Myocyte (in vitro differentiated cells): ENCODE measurements at regions not wholly inside any gene's neighbourhood (a gene's known extent, or its start where the extent isn't known, plus 50 kb on each side); places are given as distances from the start of the nearest gene placed in this dataset.
"Not testable (repeated sequence)": the region's sequence is repeated elsewhere in the genome, so short reads cannot be mapped to it uniquely, and the experiment has no call there.

Source experiments
- DNase-seq: peaks from one replicate; pipeline ENCODE4 v3.0.0-alpha.2; 2012; ENCODE audit warnings: low read depth

DNA sequence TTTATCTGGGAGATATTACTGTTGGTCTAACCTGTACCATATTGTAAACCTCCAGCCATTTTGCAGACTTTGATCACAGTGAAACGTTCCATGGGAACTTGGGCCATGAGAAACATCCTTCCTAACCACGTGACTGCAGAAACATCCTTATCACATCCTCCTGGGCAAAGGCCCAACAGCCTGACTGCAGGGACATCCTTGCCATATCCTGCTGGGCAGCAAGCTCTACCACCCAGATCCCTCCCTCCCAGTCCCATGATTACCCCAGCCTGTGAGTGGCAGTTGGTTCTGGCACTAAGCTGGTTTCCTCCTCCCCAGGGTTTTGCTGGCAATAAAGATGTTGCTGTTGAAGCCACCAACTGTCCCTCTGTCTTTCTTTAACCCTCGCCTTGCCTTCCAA lies 201.2 kb downstream of the POTEC start:
- DNase-seq: peak; percentile 2

DNA sequence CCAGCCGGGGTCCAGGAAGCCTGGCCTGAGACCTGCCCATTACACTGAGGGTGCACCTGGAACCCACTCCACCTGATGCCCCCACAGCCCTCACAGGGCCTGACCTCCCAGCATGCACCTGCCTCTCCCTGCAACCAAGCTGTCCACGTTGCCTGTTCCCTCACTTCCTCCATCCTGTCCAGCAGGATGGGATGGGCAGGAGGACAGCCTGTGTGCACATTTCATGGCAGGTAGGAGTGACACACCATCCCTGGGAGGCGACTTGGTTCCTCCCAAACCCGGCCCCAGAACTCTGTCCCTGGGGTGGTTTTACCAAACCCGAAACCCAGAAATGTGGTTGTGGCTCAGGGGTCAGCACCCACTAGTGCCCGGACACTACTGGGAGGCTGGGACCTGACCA lies 203.8 kb upstream of the ZNF519 start:
- not testable (repeated sequence) for DNase-seq

DNA sequence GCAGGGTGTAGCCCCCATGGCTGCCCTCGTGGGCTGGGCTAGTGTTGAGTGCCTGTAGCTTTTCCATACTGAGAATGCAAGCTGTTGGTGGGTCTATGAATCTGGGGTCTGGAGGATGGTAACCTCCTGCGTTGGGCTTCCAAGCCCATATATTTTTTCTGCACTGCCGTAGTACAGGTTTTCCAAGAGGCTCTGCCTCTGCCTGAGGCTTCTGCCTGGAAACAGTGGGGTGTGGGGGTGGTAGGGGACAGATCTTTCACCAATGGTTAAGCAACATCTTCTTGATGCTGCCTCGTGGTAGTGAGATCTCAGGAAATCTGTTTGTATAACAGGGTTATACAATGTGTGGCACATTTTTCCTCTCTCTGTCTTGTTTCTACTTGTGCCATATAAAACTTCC lies 189.0 kb upstream of the ZNF519 start:
- DNase-seq: not testable (repeated sequence)

DNA sequence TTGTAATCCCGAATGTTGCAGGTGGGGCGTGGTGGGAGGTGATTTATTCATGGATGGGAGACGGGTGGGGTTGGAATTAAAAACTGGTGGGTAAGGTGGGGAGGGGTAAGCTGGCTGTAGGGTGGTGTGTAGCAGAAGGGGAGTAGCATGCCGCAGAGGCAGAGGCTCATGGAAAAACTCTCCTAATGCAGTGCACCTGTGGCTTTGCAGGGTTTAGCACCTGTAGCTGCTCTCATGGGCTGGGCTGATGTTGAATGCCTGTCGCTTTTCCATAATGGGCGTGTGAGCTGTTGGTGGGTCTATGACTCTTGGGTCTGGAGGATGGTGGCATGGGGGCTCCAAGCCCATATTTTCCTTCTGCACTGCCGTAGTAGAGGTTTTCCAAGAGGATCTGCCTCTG lies 169.0 kb upstream of the ZNF519 start:
- not testable (repeated sequence) for DNase-seq

DNA sequence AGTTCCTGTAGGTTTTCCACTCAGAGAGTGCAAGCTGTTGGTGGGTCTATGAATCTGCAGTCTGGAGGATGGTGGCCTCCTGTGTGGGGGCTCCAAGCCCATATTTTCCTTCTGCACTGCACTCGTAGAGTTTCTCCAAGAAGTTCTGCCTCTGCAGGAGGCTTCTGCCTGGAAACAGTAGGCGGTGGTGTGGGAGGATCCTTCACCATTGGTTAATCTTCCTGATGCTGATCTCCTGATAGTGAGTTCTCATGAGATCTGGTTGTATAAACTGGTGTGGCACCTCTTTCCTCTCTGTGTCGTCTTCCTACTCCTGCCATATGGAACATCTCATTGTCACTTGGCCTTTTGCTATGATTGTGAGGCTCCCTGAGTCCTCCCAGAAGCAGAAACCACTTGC lies 162.8 kb upstream of the ZNF519 start:
- not testable (repeated sequence) for DNase-seq

DNA sequence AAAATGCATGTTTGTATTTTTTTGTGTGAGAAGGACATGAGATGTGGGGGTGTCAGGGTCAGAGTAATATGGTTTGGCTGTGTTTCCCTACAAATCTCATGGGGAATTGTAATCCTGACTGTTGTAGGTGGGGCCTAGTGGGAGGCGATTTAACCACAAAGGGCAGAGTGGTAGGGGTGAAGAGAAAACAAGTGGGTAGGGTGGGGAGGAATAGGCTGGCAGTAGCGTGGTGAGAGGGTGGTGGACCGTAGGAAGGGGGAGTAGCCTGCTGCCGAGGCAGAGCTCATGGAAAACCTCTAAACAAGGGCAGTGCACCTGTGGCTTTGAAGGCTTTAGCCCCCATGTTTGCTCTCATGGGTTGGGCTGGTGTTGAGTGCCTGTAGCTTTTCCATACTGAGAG lies 152.8 kb upstream of the ZNF519 start:
- DNase-seq: peak; percentile 8

DNA sequence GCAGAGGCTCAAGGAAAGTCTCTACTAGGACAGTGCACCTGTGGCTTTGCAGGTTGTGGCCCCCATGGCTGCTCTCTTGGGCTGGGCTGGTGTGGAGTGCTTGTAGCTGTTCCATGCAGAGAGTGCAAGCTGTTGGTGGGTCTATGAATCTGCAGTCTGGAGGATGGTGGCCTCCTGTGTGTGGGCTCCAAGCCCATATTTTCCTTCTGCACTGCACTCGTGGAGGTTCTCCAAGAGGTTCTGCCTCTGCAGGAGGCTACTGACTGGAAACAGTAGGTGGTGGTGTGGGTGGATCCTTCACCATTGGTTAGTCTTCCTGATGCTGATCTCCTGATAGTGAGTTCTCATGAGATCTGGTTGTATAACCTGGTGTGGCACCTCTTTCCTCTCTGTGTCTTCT lies 143.2 kb upstream of the ZNF519 start:
- not testable (repeated sequence) for DNase-seq

DNA sequence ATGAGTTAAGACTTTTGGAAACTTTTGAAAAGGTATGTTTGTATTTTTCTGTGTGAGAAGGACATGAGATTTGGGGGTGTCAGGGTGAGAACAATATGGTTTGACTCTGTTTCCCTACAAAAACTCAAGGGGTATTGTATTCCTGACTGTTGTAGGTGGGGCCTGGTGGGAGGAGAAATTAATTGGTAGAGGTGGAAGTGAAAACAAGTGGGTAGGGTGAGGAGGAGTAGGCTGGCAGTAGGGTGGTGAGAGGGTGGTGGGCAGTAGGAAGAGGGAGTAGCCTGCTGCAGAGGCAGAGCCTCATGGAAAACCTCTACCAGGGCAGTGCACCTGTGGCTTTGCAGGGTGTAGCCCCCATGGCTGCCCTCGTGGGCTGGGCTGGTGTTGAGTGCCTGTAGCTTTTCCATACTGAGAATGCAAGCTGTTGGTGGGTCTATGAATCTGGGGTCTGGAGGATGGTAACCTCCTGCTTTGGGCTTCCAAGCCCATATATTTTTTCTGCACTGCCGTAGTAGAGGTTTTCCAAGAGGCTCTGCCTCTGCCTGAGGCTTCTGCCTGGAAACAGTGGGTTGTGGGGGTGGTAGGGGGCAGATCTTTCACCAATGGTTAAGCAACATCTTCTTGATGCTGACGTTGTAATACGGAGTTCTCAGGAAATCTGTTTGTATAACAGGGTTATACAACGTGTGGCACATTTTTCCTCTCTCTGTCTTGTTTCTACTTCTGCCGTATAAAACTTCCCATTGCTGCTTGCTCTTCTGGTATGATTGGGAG lies 133.6 kb upstream of the ZNF519 start:
- DNase-seq: not testable (repeated sequence)

DNA sequence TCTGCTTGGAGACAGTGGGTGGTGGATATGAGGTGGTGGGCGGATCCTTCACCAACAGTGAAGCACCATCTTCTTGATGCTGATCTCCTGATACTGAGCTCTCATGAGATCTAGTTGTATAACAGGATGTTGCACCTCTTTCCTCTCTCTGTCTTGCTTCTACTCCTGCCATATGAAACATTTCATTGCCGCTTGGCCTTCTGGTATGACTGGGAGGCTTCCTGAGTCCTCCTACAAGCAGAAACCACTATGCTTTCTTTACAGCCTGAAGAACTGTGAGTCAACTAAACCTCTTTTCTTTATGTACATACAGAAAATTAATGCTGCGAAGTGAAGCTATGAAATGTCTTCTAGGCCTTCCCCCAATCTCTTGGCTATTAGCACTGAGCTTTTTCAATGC lies 130.6 kb upstream of the ZNF519 start:
- DNase-seq: not testable (repeated sequence)

DNA sequence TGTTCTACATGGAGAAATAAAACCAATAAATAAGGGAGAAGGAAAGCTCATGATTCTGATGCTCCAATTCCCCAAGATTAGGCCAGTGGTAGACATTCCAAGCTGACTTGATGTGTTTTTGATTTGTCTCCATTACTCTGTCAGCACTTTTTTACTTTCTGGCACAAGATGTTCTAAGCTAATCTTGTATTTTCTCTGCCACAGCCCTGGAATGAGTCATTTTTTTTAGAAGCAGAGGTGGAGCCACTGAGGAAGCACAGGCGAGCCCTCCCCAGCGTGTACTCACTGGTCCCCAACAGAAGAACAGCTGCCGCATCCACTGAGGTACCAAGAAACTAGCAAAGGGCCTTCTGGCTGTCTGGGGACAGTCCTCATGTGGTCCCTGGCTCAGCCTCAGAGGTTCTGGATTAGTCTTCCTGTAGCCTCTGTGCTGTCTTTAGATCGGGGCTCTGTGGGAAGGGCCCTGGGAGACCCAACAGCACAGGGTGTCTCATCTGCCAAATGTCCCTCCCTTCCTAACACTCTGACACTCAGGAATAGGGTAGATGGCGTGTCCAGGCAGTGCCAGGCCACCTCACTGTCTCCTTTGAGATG lies 117.9 kb upstream of the ZNF519 start:
- peak; percentile 7 for DNase-seq

DNA sequence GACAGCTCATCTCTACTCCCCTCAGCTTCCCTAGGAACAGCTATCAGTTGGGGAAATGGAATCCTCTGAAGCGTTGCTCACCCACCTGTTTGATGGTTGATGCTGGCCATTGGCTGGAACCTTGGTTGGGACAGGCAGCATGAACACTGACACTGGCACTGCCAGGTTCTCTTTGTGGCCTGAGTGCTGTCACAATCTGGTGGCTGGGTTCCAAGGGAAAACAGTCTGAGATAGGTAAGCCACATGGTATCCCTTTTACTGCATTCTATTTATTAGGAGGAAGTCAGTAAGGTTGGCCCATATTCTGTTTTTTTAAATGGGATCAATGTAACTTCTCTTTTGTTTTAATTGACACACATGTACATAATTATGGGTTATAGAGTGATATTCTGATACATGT lies 107.0 kb upstream of the ZNF519 start:
- not testable (repeated sequence) for DNase-seq

DNA sequence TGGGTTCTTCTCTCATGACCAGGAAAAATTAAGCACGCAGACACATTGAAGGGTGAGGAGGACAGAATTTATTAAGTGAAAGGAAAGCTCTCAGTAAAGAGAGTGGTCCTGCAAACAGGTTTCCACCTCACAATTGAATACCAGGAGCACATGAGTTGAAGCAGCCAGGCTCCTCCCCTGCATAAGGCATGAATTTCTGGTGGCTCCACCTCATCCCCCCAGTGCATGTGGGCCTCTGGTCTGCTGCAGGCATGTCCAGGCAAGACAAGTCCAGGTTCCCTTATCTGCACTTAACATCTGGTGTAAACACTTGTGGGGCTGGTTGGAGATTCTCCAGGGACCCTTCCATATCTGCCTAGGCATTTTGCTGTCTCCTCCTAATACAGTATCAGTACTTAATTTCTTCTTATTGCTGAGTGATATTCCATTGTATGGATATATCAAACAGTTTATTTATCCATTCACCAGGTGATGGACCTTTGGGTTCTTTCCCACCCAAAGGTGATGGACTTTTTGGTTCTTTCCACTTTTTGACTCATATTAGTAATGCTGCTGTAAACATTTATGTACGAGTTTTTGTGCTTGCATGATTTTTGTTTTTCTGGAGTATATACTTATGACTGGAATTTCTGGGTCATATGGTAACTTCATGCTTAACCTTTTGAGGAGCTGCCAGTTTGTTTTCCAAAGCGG lies 104.3 kb upstream of the ZNF519 start:
- not testable (repeated sequence) for DNase-seq

DNA sequence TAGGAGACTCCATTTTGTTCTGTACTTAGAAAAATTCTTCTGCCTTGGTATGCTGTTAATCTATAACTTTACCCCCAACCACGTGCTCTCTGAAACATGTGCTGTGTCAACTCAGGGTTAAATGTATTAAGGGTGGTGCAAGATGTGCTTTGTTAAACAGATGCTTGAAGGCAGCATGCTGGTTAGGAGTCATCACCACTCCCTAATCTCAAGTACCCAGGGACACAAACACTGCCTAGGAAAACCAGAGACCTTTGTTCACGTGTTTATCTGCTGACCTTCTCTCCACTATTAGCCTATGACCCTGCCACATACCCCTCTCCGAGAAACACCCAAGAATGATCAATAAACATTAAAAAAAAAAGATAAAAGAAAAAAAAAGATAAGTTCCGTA lies 93.0 kb upstream of the ZNF519 start:
- DNase-seq: not testable (repeated sequence)

DNA sequence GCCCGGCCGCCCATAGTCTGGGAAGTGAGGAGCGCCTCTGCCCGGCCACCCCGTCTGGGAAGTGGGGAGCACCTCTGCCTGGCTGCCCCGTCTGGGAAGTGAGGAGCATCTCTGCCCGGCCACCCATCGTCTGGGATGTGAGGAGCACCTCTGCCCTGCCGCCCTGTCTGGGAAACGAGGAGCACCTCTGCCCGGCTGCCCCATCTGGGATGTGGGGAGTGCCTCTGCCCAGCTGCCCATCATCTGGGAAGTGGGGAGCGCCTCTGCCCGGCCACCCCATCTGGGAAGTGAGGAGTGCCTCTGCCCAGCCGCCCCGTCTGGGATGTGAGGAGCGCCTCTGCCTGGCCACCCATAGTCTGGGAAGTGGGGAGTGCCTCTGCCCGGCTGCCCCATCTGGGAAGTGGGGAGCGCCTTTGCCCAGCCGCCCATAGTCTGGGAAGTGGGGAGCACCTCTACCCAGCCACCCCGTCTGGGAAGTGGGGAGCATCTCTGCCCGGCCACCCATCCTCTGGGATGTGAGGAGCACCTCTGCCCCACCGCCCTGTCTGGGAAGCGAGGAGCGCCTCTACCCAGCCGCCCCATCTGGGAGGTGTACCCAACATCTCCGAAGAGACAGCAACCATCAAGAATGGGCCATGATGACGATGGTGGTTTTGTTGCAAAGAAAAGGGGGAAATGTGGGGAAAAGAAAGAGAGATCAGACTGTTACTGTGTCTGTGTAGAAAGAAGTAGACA lies 92.5 kb upstream of the ZNF519 start:
- not testable (repeated sequence) for DNase-seq

DNA sequence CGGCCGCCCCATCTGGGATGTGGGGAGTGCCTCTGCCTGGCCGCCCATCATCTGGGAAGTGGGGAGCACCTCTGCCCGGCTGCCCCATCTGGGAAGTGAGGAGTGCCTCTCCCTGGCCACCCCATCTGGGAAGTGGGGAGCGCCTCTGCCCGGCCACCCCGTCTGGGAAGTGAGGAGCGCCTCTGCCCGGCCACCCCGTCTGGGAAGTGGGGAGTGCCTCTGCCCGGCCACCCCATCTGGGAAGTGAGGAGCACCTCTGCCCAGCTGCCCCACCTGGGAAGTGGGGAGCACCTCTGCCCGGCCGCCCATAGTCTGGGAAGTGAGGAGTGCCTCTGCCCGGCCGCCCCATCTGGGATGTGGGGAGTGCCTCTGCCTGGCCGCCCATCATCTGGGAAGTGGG lies 91.7 kb upstream of the ZNF519 start:
- not testable (repeated sequence) for DNase-seq

DNA sequence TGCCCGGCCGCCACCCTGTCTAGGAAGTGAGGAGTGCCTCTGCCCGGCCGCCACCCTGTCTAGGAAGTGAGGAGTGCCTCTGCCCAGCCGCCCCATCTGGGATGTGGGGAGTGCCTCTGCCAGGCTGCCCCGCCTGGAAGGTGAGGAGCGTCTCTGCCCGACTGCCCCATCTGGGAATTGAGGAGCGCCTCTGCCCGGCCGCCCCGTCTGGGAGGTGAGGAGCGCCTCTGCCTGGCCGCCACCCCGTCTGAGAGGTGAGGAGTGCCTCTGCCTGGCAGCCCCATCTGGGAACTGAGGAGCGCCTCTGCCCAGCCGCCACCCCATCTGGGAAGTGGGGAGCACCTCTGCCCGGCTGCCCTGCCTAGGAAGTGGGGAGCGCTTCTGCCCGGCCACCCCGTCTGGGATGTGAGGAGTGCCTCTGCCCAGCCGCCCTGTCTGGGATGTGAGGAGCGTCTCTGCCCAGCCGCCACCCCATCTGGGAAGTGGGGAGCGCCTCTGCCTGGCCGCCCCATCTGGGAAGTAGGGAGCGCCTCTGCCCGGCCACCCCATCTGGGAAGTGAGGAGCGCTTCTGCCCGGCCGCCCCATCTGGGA lies 91.1 kb upstream of the ZNF519 start:
- not testable (repeated sequence) for DNase-seq

DNA sequence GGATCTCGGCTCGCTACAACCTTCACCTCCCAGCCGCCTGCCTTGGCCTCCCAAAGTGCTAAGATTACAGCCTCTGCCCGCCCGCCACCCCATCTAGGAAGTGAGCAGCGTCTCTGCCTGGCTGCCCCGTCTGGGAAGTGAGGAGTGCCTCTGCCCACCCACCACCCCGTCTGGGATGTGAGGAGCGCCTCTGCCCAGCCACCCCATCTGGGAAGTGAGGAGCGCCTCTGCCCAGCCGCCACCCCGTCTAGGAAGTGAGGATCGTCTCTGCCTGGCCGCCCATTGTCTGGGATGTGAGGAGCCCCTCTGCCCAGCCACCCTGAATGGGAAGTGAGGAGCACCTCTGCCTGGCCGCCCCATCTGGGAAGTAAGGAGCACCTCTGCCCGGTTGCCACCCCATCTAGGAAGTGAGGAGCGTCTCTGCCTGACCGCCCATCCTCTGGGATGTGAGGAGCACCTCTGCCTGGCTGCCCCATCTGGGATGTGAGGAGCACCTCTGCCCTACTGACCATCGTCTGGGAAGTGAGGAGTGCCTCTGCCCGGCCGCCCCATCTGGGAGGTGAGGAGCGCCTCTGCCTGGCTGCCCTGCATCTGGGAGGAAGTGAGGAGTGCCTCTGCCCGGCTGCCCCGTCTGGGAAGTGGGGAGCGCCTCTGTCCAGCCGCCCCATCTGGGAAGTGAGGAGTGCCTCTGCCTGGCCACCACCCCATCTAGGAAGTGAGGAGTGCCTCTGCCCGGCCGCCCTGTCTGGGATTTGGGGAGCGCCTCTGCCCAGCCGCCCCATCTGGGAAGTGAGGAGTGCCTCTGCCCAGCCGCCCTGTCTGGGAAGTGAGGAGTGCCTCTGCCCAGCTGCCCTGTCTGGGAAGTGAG lies 90.4 kb upstream of the ZNF519 start:
- DNase-seq: not testable (repeated sequence)

DNA sequence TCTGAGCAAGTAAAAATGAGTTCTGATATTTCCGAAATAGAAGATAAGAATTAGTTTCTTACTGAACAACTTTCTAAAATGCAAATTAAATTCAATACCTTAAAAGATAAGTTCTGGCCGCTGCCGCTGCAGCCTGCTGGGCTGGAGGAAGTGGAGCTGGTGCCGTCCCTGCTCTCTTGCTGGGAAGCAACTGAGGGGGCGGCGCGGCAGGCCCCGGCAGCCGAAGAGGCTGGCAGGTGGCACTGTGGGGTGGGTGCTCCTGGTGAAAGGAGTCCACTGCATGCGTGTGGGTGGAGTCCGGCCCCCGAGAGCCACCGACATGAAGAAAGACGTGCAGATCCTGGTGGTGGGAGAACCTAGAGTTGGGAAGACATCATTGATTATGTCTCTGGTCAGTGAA lies 89.5 kb upstream of the ZNF519 start:
- no peak for DNase-seq

DNA sequence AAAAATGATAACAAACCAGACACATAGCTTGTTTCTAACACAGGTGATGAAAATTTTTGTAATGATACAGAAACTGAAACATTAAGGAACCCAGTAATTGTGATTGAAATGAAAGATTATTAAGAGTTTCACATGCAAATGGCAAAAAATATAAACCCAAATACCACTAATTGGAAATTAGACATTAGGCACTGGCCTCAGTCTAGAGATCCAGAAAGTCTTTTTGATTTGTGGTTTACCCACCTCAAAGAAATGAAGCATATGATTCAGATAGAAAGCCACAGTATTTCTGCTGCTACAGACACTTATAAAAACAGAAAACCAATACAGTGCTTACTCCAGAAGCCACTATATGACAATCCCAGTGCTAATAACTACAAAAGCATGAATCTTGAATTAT lies 83.7 kb upstream of the ZNF519 start:
- not testable (repeated sequence) for DNase-seq

DNA sequence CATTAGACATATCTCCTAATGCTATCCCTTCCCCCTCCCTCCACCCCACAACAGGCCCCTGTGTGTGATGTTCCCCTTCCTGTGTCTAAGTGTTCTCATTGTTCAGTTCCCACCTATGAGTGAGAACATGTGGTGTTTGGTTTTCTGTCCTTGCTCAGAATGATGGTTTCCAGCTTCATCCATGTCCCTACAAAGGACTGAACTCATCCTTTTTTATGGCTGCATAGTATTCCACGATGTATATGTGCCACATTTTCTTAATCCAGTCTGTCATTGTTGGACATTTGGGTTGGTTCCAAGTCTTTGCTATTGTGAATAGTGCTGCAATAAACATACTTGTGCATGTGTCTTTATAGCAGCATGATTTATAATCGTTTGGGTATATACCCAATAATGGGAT lies 71.2 kb upstream of the ZNF519 start:
- DNase-seq: not testable (repeated sequence)
